ENCODE measurements at regions not wholly inside any gene's neighbourhood (a gene's known extent, or its start where the extent isn't known, plus 50 kb on each side); places are given as distances from the start of the nearest gene placed in this dataset.

- TF ChIP-seq SMC3 (IDR thresholded peaks at IDR 0.05) (no peak), MAX (IDR thresholded peaks at IDR 0.05) (no peak), CTCF (IDR thresholded peaks at IDR 0.05) (no peak), POLR2A (IDR thresholded peaks at IDR 0.05; ENCODE audit: low read length) (no peak), REST (IDR thresholded peaks at IDR 0.05) (no peak), JUNB (IDR thresholded peaks at IDR 0.05) (no peak), ZC3H11A (IDR thresholded peaks at IDR 0.05) (no peak), CBX2 (IDR thresholded peaks at IDR 0.05; ENCODE audit: borderline replicate concordance, low read depth) (no peak), FOSL2 (IDR thresholded peaks at IDR 0.05) (no peak), FOSL2 (CRISPR knock-in tag; IDR thresholded peaks at IDR 0.05) (no peak)
These were observed 468.7 kb downstream of the TSHZ3 start for GRCh38 chr19:30880551-30880950.
